ENCODE measurements at regions not wholly inside any gene's neighbourhood (a gene's known extent, or its start where the extent isn't known, plus 50 kb on each side); places are given as distances from the start of the nearest gene placed in this dataset.

GRCh38 chr5:104947076-104947475 is 1384.5 kb upstream of the NUDT12 start:
- Mint-ChIP-seq H3K4me1 (ENCODE audit: low read depth, unreplicated experiment) (peaks cover 10% of the 10 kb centered on the region), H3K27me3 (ENCODE audit: low read depth, unreplicated experiment) (no peaks in the 10 kb centered on the region), H3K27ac (ENCODE audit: unreplicated experiment) (no peak overlapping the region), H3K36me3 (ENCODE audit: low read depth, unreplicated experiment) (no peaks in the 10 kb centered on the region), H3K4me3 (ENCODE audit: unreplicated experiment) (no peak overlapping the region), H3K9me3 (ENCODE audit: unreplicated experiment) (no peaks in the 10 kb centered on the region)
- H3K27me3 ChIP-seq (ENCODE audit: insufficient read depth, low read length), result no peaks in the 10 kb centered on the region
- H3K4me1 ChIP-seq (ENCODE audit: insufficient read depth, low read length), result no peaks in the 10 kb centered on the region
- no peak overlapping the region for H3K9ac ChIP-seq (ENCODE audit: low read length)
- no peaks in the 10 kb centered on the region for H4K20me1 ChIP-seq (ENCODE audit: insufficient read depth, low read length)
- H3K9me3 ChIP-seq (ENCODE audit: insufficient read depth, low read depth, low read length), result no peaks in the 10 kb centered on the region
- TF ChIP-seq CTCF (IDR thresholded peaks at IDR 0.05; ENCODE audit: insufficient read depth, low read depth, low read length) (no peak), EZH2 (IDR thresholded peaks at IDR 0.05; ENCODE audit: insufficient read depth, low read length) (no peak)
- no peak overlapping the region for H3K4me3 ChIP-seq (ENCODE audit: insufficient read depth, low read depth, low read length)
- H3K79me2 ChIP-seq (ENCODE audit: insufficient read depth, low read length), result no peaks in the 10 kb centered on the region
- no peak for DNase-seq (ENCODE audit: low read depth)
- no peak overlapping the region for H3K27ac ChIP-seq (ENCODE audit: low read depth, low read length)
- FAIRE-seq, result no peak
- H3K36me3 ChIP-seq (ENCODE audit: insufficient read depth, low read length), result no peaks in the 10 kb centered on the region
- no peak overlapping the region for H2AFZ ChIP-seq (ENCODE audit: low read depth, low read length)
- no peak overlapping the region for H3K4me2 ChIP-seq (ENCODE audit: low read length)

GRCh38 chr5:104942735-104943134 is 1380.1 kb upstream of the NUDT12 start:
- H3K27ac ChIP-seq (ENCODE audit: low read depth, low read length), result no peak overlapping the region
- H3K4me1 Mint-ChIP-seq (ENCODE audit: low read depth, unreplicated experiment), result peaks cover 8% of the 10 kb centered on the region
- H3K4me3 ChIP-seq (ENCODE audit: insufficient read depth, low read depth, low read length), result no peak overlapping the region
- H3K36me3 ChIP-seq (ENCODE audit: insufficient read depth, low read length), result no peaks in the 10 kb centered on the region
- no peaks in the 10 kb centered on the region for H4K20me1 ChIP-seq (ENCODE audit: insufficient read depth, low read length)
- H3K9me3 Mint-ChIP-seq (ENCODE audit: unreplicated experiment), result no peaks in the 10 kb centered on the region
- H3K79me2 ChIP-seq (ENCODE audit: insufficient read depth, low read length), result no peaks in the 10 kb centered on the region
- H2AFZ ChIP-seq (ENCODE audit: low read depth, low read length), result no peak overlapping the region
- TF ChIP-seq CTCF (IDR thresholded peaks at IDR 0.05; ENCODE audit: insufficient read depth, low read depth, low read length), result no peak
- no peak for TF ChIP-seq EZH2 (IDR thresholded peaks at IDR 0.05; ENCODE audit: insufficient read depth, low read length)
- no peaks in the 10 kb centered on the region for H3K9me3 ChIP-seq (ENCODE audit: insufficient read depth, low read depth, low read length)
- H3K27ac Mint-ChIP-seq (ENCODE audit: unreplicated experiment), result no peak overlapping the region
- no peak overlapping the region for H3K9ac ChIP-seq (ENCODE audit: low read length)
- DNase-seq (ENCODE audit: low read depth) (peak; percentile 7), FAIRE-seq (no peak)
- no peaks in the 10 kb centered on the region for H3K27me3 Mint-ChIP-seq (ENCODE audit: low read depth, unreplicated experiment)
- no peaks in the 10 kb centered on the region for H3K4me1 ChIP-seq (ENCODE audit: insufficient read depth, low read length)
- no peaks in the 10 kb centered on the region for H3K36me3 Mint-ChIP-seq (ENCODE audit: low read depth, unreplicated experiment)
- no peak overlapping the region for H3K4me2 ChIP-seq (ENCODE audit: low read length)
- no peaks in the 10 kb centered on the region for H3K27me3 ChIP-seq (ENCODE audit: insufficient read depth, low read length)
- no peak overlapping the region for H3K4me3 Mint-ChIP-seq (ENCODE audit: unreplicated experiment)

- DNase-seq (ENCODE audit: low read depth), result no peak
- Histone ChIP-seq H3K4me2 (ENCODE audit: low read length) (no peak overlapping the region), H3K36me3 (ENCODE audit: insufficient read depth, low read length) (no peaks in the 10 kb centered on the region), H4K20me1 (ENCODE audit: insufficient read depth, low read length) (no peaks in the 10 kb centered on the region), H3K9ac (ENCODE audit: low read length) (no peak overlapping the region), H2AFZ (ENCODE audit: low read depth, low read length) (no peak overlapping the region), H3K27ac (ENCODE audit: low read depth, low read length) (no peak overlapping the region), H3K27me3 (ENCODE audit: insufficient read depth, low read length) (no peaks in the 10 kb centered on the region), H3K79me2 (ENCODE audit: insufficient read depth, low read length) (no peaks in the 10 kb centered on the region), H3K4me1 (ENCODE audit: insufficient read depth, low read length) (no peaks in the 10 kb centered on the region), H3K9me3 (ENCODE audit: insufficient read depth, low read depth, low read length) (no peaks in the 10 kb centered on the region), H3K4me3 (ENCODE audit: insufficient read depth, low read depth, low read length) (no peak overlapping the region)
- H3K4me1 Mint-ChIP-seq (ENCODE audit: low read depth, unreplicated experiment), result peaks cover 8% of the 10 kb centered on the region
- peak overlapping the region; percentile 34 for H3K27ac Mint-ChIP-seq (ENCODE audit: unreplicated experiment)
- H3K27me3 Mint-ChIP-seq (ENCODE audit: low read depth, unreplicated experiment), result no peaks in the 10 kb centered on the region
- H3K9me3 Mint-ChIP-seq (ENCODE audit: unreplicated experiment), result no peaks in the 10 kb centered on the region
- no peak overlapping the region for H3K4me3 Mint-ChIP-seq (ENCODE audit: unreplicated experiment)
- no peak for TF ChIP-seq EZH2 (IDR thresholded peaks at IDR 0.05; ENCODE audit: insufficient read depth, low read length)
- no peak for TF ChIP-seq CTCF (IDR thresholded peaks at IDR 0.05; ENCODE audit: insufficient read depth, low read depth, low read length)
- H3K36me3 Mint-ChIP-seq (ENCODE audit: low read depth, unreplicated experiment), result no peaks in the 10 kb centered on the region
- no peak for FAIRE-seq
Observed at GRCh38 chr5:104941030-104941645, 1378.5 kb upstream of the NUDT12 start.

Measured in astrocyte (in vitro differentiated cells and primary cell).